ENCODE measurements at regions not wholly inside any gene's neighbourhood (a gene's known extent, or its start where the extent isn't known, plus 50 kb on each side); places are given as distances from the start of the nearest gene placed in this dataset.

- TF ChIP-seq CTCF (IDR thresholded peaks at IDR 0.05) (no peak), POLR2A (IDR thresholded peaks at IDR 0.05) (no peak)
Measured at GRCh38 chr3:109920749-109921148, 583.4 kb upstream of the DPPA4 start.

Measured in Peyer's patch (tissue), 4 donors.